GM13976 (cell line): ENCODE measurements at regions not wholly inside any gene's neighbourhood (a gene's known extent, or its start where the extent isn't known, plus 50 kb on each side); places are given as distances from the start of the nearest gene placed in this dataset.

Experiments used
- DNase-seq: peaks from one replicate; pipeline ENCODE4 v3.0.0; 2012; ENCODE audit warnings: low spot score
- CTCF ChIP-seq: IDR thresholded peaks from 2 replicates; pipeline ENCODE4 v1.5.1; 2012; ENCODE audit warnings: borderline replicate concordance, mild to moderate bottlenecking; ENCODE audit not compliant: insufficient read depth; ENCODE audit errors: extremely low read depth, missing control alignments, control extremely low read depth
- in situ Hi-C: fragments of 300-500 bp; cut with MboI; formaldehyde crosslinking; loops from one replicate; pipeline ENCODE4 v1.12.0; 2022; ENCODE audit warnings: low sequenced_read_pairs, mixed read lengths, inconsistent platforms; ENCODE audit not compliant: unreplicated experiment

GRCh38 chr2:235171550-235172031 lies 219.8 kb downstream of the SH3BP4 start:
- no peak for DNase-seq
- in situ Hi-C loops = no loop called here
- no peak for TF ChIP-seq CTCF

GRCh38 chr2:235180642-235181041 lies 228.8 kb downstream of the SH3BP4 start:
- TF ChIP-seq CTCF = no peak
- DNase-seq = no peak
- in situ Hi-C loops = no loop called here

- no peak for DNase-seq
- in situ Hi-C loops = no loop called here
- no peak for TF ChIP-seq CTCF
Observed at GRCh38 chr2:235183786-235184185, 232.0 kb downstream of the SH3BP4 start.

GRCh38 chr2:235187806-235188205 lies 236.0 kb downstream of the SH3BP4 start:
- in situ Hi-C loops = no loop called here

GRCh38 chr2:235191486-235191885 lies 239.7 kb downstream of the SH3BP4 start:
- no peak for TF ChIP-seq CTCF
- DNase-seq = no peak
- in situ Hi-C loops = no loop called here

More at GRCh38 chr2:235187806-235188205, 236.0 kb downstream of the SH3BP4 start:
- DNase-seq = no peak
- TF ChIP-seq CTCF = no peak

GRCh38 chr2:235191978-235192377 lies 240.2 kb downstream of the SH3BP4 start:
- TF ChIP-seq CTCF = no peak
- in situ Hi-C loops = no loop called here
- no peak for DNase-seq

- in situ Hi-C loops = no loop called here
- TF ChIP-seq CTCF = no peak
- no peak for DNase-seq
Observed at GRCh38 chr2:235194351-235194750, 242.5 kb downstream of the SH3BP4 start.
